ENCODE measurements at regions not wholly inside any gene's neighbourhood (a gene's known extent, or its start where the extent isn't known, plus 50 kb on each side); places are given as distances from the start of the nearest gene placed in this dataset.

- DNase-seq (ENCODE audit: low read depth), result no peak
Observed at GRCh38 chr11:95387325-95387724, 156.3 kb upstream of the SESN3 start.

- DNase-seq (ENCODE audit: low read depth), result no peak
Observed at GRCh38 chr11:95385577-95385976, 154.6 kb upstream of the SESN3 start.

- DNase-seq (ENCODE audit: low read depth), result no peak
Observed at GRCh38 chr11:95379479-95379878, 148.5 kb upstream of the SESN3 start.

GRCh38 chr11:95378789-95379188, 147.8 kb upstream of the SESN3 start:
- no peak for DNase-seq (ENCODE audit: low read depth)

GRCh38 chr11:95378111-95378510, 147.1 kb upstream of the SESN3 start:
- no peak for DNase-seq (ENCODE audit: low read depth)

- DNase-seq (ENCODE audit: low read depth), result no peak
Observed at GRCh38 chr11:95375886-95376285, 144.9 kb upstream of the SESN3 start.

- no peak for DNase-seq (ENCODE audit: low read depth)
Observed at GRCh38 chr11:95375451-95375850, 144.4 kb upstream of the SESN3 start.

- DNase-seq (ENCODE audit: low read depth), result no peak
Observed at GRCh38 chr11:95374105-95374504, 143.1 kb upstream of the SESN3 start.

GRCh38 chr11:95373241-95373640, 142.2 kb upstream of the SESN3 start:
- DNase-seq (ENCODE audit: low read depth), result no peak

- no peak for DNase-seq (ENCODE audit: low read depth)
Observed at GRCh38 chr11:95372097-95372656, 141.2 kb upstream of the SESN3 start.

- no peak for DNase-seq (ENCODE audit: low read depth)
Observed at GRCh38 chr11:95371153-95371552, 140.2 kb upstream of the SESN3 start.

- no peak for DNase-seq (ENCODE audit: low read depth)
Observed at GRCh38 chr11:95367726-95368125, 136.7 kb upstream of the SESN3 start.

- no peak for DNase-seq (ENCODE audit: low read depth)
Observed at GRCh38 chr11:95365348-95365747, 134.3 kb upstream of the SESN3 start.

- DNase-seq (ENCODE audit: low read depth), result no peak
Observed at GRCh38 chr11:95364324-95365295, 133.6 kb upstream of the SESN3 start.

GRCh38 chr11:95363708-95364107, 132.7 kb upstream of the SESN3 start:
- DNase-seq (ENCODE audit: low read depth), result no peak

GRCh38 chr11:95363164-95363563, 132.2 kb upstream of the SESN3 start:
- no peak for DNase-seq (ENCODE audit: low read depth)

- no peak for DNase-seq (ENCODE audit: low read depth)
Observed at GRCh38 chr11:95361180-95361579, 130.2 kb upstream of the SESN3 start.

GRCh38 chr11:95360377-95361075, 129.5 kb upstream of the SESN3 start:
- no peak for DNase-seq (ENCODE audit: low read depth)

GRCh38 chr11:95359756-95360155, 128.8 kb upstream of the SESN3 start:
- no peak for DNase-seq (ENCODE audit: low read depth)

GRCh38 chr11:95359341-95359663, 128.3 kb upstream of the SESN3 start:
- DNase-seq (ENCODE audit: low read depth), result no peak

GRCh38 chr11:95358511-95359340, 127.7 kb upstream of the SESN3 start:
- no peak for DNase-seq (ENCODE audit: low read depth)

- no peak for DNase-seq (ENCODE audit: low read depth)
Observed at GRCh38 chr11:95354304-95354703, 123.3 kb upstream of the SESN3 start.
